DOHH2 (cell line): ENCODE measurements at regions not wholly inside any gene's neighbourhood (a gene's known extent, or its start where the extent isn't known, plus 50 kb on each side); places are given as distances from the start of the nearest gene placed in this dataset.

ENCODE experiments used
- CTCF ChIP-seq: fragments of 200-600 bp; sonication (generic); IDR thresholded peaks from one replicate; pipeline ENCODE4 v1.5.1; 2014; ENCODE audit warnings: antibody characterized with exemption, mild to moderate bottlenecking, low read depth, low read length; ENCODE audit not compliant: poor library complexity, severe bottlenecking
- EZH2phosphoT487 ChIP-seq: fragments of 200-600 bp; sonication (generic); IDR thresholded peaks from 2 replicates; pipeline ENCODE4 v1.6.1; 2017; ENCODE audit warnings: borderline replicate concordance, mild to moderate bottlenecking, antibody characterized with exemption, low read length, moderate library complexity, mixed read lengths

GRCh38 chr14:89036371-89036770, 211.9 kb downstream of the TTC8 start:
- TF ChIP-seq CTCF (no peak), EZH2phosphoT487 (no peak)
